Glutamatergic neuron (in vitro differentiated cells): ENCODE measurements at regions not wholly inside any gene's neighbourhood (a gene's known extent, or its start where the extent isn't known, plus 50 kb on each side); places are given as distances from the start of the nearest gene placed in this dataset.

Experiments used
- DNase-seq: peaks from one replicate; pipeline ENCODE4 v3.0.0; 2022
- H3K27ac Mint-ChIP-seq: one replicate; pipeline ENCODE4 v1.8.0; 2020; ENCODE audit warnings: mild to moderate bottlenecking, mixed read lengths, inconsistent platforms; ENCODE audit not compliant: unreplicated experiment
- H3K27me3 Mint-ChIP-seq: one replicate; pipeline ENCODE4 v1.8.0; 2020; ENCODE audit warnings: mild to moderate bottlenecking, moderate library complexity, mixed read lengths, inconsistent platforms; ENCODE audit not compliant: unreplicated experiment
- H3K36me3 Mint-ChIP-seq: one replicate; pipeline ENCODE4 v1.8.0; 2020; ENCODE audit warnings: mild to moderate bottlenecking, mixed read lengths, inconsistent platforms; ENCODE audit not compliant: unreplicated experiment
- H3K4me1 Mint-ChIP-seq: one replicate; pipeline ENCODE4 v1.8.0; 2020; ENCODE audit warnings: mild to moderate bottlenecking, low read depth, mixed read lengths, inconsistent platforms; ENCODE audit not compliant: unreplicated experiment
- H3K4me3 Mint-ChIP-seq: one replicate; pipeline ENCODE4 v1.8.0; 2020; ENCODE audit warnings: mild to moderate bottlenecking, mixed read lengths, inconsistent platforms; ENCODE audit not compliant: unreplicated experiment
- H3K9me3 Mint-ChIP-seq: one replicate; pipeline ENCODE4 v1.8.0; 2020; ENCODE audit warnings: mild to moderate bottlenecking, moderate library complexity, mixed read lengths, inconsistent platforms; ENCODE audit not compliant: unreplicated experiment
- CTCF ChIP-seq: fragments of 200-600 bp; sonication (generic); IDR thresholded peaks from one replicate; pipeline ENCODE4 v1.5.0; 2021; ENCODE audit not compliant: partially characterized antibody, unreplicated experiment

- Mint-ChIP-seq H3K27ac (peak overlapping the region; percentile 29), H3K4me1 (peaks cover 14% of the 10 kb centered on the region), H3K9me3 (no peaks in the 10 kb centered on the region), H3K36me3 (no peaks in the 10 kb centered on the region), H3K27me3 (peaks cover 2% of the 10 kb centered on the region), H3K4me3 (no peak overlapping the region)
- no peak for DNase-seq
- TF ChIP-seq CTCF = no peak
Measured at GRCh38 chr13:80050252-80050651, 290.7 kb downstream of the SPRY2 start.

- no peaks in the 10 kb centered on the region for H3K36me3 Mint-ChIP-seq
- peak; percentile 66 for DNase-seq
- H3K27me3 Mint-ChIP-seq = peaks cover 2% of the 10 kb centered on the region
- no peaks in the 10 kb centered on the region for H3K9me3 Mint-ChIP-seq
- peaks cover 14% of the 10 kb centered on the region for H3K4me1 Mint-ChIP-seq
- TF ChIP-seq CTCF = no peak
- peak overlapping the region; percentile 41 for H3K27ac Mint-ChIP-seq
- no peak overlapping the region for H3K4me3 Mint-ChIP-seq
Measured at GRCh38 chr13:80048802-80049201, 292.1 kb downstream of the SPRY2 start.

GRCh38 chr13:80048030-80048429 is 292.9 kb downstream of the SPRY2 start:
- H3K27me3 Mint-ChIP-seq = peaks cover 2% of the 10 kb centered on the region
- H3K27ac Mint-ChIP-seq = no peak overlapping the region
- H3K36me3 Mint-ChIP-seq = no peaks in the 10 kb centered on the region
- H3K4me1 Mint-ChIP-seq = peaks cover 14% of the 10 kb centered on the region
- DNase-seq = no peak
- no peak overlapping the region for H3K4me3 Mint-ChIP-seq
- H3K9me3 Mint-ChIP-seq = no peaks in the 10 kb centered on the region
- no peak for TF ChIP-seq CTCF

GRCh38 chr13:80047406-80047805 is 293.5 kb downstream of the SPRY2 start:
- Mint-ChIP-seq H3K27me3 (peaks cover 2% of the 10 kb centered on the region), H3K9me3 (no peaks in the 10 kb centered on the region), H3K27ac (no peak overlapping the region), H3K4me3 (no peak overlapping the region), H3K36me3 (no peaks in the 10 kb centered on the region), H3K4me1 (peaks cover 14% of the 10 kb centered on the region)
- no peak for DNase-seq
- TF ChIP-seq CTCF = no peak

GRCh38 chr13:80040981-80041317 is 300.0 kb downstream of the SPRY2 start:
- no peak overlapping the region for H3K27ac Mint-ChIP-seq
- DNase-seq = no peak

More at GRCh38 chr13:80040981-80041317, 300.0 kb downstream of the SPRY2 start:
- H3K4me1 Mint-ChIP-seq = peaks cover 2% of the 10 kb centered on the region
- H3K4me3 Mint-ChIP-seq = no peak overlapping the region
- H3K9me3 Mint-ChIP-seq = no peaks in the 10 kb centered on the region
- H3K27me3 Mint-ChIP-seq = no peaks in the 10 kb centered on the region
- TF ChIP-seq CTCF = no peak
- no peaks in the 10 kb centered on the region for H3K36me3 Mint-ChIP-seq
